Fibroblast of villous mesenchyme (primary cell): ENCODE measurements at regions not wholly inside any gene's neighbourhood (a gene's known extent, or its start where the extent isn't known, plus 50 kb on each side); places are given as distances from the start of the nearest gene placed in this dataset.

ENCODE experiments used
- DNase-seq: peaks from one replicate; pipeline ENCODE4 v3.0.0-alpha.2; 2010; ENCODE audit warnings: low read depth
- H3K4me3 ChIP-seq: 2 replicates; pipeline ENCODE4 v1.5.1; 2011; ENCODE audit warnings: low read depth, mild to moderate bottlenecking, low read length
- TF ChIP-seq, protein P1 (sequence below): IDR thresholded peaks from 2 replicates; pipeline ENCODE4 v1.5.1; 2012; ENCODE audit warnings: low read depth, mild to moderate bottlenecking, low read length; ENCODE audit not compliant: insufficient read depth

DNA sequence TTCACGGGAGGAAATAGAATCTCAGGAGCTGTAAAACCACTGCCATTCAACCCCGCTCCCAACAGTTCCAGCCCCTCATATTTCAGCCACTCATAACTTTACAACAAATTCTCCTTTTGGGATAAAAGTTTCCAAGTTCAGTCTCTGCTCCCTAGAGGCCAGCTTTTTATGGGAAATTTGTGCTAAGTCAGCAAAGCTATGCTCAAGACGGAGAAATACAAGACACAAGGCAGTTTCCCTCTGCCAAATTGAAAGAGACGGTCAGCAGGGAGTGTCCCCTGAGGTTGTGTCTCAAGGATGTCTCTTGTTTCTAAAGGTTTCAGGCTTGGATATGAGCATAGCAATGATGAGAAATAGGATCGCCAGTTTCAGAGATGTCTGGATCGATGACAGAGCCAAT lies 608.6 kb downstream of the CCDC171 start:
- no peak overlapping the region for H3K4me3 ChIP-seq
- no peak for DNase-seq
- TF ChIP-seq, protein P1, sequence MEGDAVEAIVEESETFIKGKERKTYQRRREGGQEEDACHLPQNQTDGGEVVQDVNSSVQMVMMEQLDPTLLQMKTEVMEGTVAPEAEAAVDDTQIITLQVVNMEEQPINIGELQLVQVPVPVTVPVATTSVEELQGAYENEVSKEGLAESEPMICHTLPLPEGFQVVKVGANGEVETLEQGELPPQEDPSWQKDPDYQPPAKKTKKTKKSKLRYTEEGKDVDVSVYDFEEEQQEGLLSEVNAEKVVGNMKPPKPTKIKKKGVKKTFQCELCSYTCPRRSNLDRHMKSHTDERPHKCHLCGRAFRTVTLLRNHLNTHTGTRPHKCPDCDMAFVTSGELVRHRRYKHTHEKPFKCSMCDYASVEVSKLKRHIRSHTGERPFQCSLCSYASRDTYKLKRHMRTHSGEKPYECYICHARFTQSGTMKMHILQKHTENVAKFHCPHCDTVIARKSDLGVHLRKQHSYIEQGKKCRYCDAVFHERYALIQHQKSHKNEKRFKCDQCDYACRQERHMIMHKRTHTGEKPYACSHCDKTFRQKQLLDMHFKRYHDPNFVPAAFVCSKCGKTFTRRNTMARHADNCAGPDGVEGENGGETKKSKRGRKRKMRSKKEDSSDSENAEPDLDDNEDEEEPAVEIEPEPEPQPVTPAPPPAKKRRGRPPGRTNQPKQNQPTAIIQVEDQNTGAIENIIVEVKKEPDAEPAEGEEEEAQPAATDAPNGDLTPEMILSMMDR: no peak

DNA sequence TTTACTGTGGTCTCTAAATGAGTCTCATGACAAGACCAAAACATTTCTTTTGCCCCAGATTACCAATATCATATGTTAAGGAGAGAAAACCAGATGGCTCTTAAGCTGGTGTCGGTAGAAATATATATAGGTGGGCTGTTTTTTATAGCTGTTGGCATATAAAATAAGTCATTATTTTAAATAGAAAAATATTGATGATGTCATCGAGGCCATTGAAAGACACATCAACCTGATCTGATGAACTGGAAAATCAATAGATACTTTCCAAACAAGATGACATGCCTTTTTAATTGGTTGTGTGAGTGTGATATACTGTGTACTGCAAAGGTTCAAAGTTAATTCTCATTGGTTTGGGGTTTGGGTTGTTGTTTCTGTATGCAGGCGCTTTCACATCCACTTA lies 617.3 kb downstream of the CCDC171 start:
- no peak for DNase-seq
- TF ChIP-seq, protein P1: no peak
- no peak overlapping the region for H3K4me3 ChIP-seq

DNA sequence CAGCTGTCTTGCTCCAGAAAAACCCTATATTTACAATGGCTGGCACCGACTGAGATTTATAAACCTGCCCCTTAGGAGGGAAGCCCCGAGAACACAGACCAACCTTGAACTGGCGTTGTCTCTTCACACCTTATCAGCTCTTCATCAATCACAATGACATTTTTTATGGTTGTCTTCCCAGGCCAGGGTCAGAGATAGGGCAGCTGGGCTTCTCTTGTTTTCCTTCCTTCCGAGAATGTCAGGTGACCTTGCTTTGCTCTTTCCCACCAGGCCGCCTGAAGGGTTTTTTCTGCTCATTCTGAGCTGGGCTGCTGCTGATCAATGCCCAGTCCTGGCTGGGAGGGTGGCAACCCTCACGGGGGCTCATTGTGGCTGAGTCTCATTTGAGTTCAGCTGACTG lies 619.1 kb downstream of the CCDC171 start:
- TF ChIP-seq, protein P1: no peak
- DNase-seq: no peak
- H3K4me3 ChIP-seq: no peak overlapping the region

DNA sequence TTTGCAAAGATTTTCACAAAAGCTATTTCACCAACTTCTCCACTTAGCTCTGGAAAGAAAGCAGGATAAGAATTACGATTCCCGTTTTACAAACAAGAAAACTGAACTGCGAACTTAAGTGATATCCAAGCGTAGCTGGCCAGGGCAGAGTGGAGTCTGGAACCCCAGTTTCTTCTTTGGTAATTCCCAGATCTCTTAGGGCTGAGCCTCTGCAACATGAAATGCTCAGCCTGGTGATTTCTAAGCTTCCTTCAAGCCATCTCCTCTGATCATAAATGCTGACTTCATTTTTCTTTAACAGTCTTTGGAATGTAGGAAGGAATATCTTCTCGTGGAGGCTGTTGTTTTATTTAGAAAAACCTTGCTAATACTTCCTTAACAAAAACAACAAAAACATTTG lies 620.0 kb downstream of the CCDC171 start:
- TF ChIP-seq, protein P1: no peak
- H3K4me3 ChIP-seq: no peak overlapping the region
- peak; percentile 13 for DNase-seq

DNA sequence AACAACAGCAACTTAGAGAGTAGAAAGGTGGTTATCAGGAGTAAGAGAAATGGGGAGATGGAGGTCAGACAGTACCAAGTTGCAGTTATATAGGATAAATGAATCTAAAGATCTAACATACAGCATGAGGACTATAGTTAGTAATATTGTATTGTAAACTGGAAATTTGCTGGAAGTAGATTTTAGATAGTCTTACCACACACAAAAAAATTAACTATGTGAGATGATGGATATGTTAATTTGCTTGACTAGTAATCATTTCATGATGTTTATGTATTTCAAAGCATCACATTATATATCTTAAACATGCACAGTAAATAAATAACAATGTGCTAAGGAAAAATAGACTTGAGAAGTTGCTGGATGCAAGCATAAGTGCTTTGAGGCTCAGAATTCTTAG lies 622.1 kb downstream of the CCDC171 start:
- DNase-seq: no peak
- TF ChIP-seq, protein P1: no peak
- no peak overlapping the region for H3K4me3 ChIP-seq

DNA sequence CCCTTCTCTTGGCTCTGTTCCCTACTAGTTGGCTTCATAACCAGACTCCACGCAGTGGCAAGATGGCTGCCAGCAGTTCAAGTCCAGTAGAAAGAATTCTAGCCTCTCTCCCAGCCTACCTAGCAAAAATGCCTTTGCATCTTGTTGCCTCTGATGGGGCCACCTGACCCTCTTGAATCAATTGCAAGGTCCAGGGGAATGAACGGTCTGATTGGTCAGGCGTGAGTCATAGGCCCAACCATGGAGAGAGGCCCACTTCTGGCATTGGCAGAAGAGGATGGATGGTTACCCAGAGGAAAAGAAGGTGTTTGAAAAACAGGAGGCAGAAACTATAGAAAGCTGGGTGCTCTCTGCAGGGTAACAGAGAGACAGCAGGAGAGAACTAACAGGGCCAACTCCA lies 622.6 kb downstream of the CCDC171 start:
- H3K4me3 ChIP-seq: no peak overlapping the region
- TF ChIP-seq, protein P1: no peak
- no peak for DNase-seq

DNA sequence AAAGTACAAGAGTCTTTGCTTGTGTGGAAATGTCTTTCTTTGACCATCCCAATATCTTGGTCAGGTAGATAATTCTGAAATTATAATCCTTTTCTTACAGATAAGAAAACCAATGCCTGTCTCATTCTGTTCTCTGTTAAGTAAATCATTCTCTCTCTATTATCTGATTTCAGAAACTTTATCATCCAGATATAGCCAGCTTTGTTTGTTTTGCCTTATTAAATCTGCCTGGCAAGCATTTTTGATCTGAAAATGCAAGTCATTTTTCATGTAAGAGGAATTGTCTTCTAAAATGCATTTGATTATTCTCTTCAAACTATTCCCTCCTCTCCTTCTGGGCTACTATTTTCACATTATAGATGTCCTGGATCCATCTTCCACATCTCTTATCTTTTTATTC lies 625.5 kb downstream of the CCDC171 start:
- no peak for DNase-seq
- TF ChIP-seq, protein P1: no peak
- no peak overlapping the region for H3K4me3 ChIP-seq
